ENCODE measurements at regions not wholly inside any gene's neighbourhood (a gene's known extent, or its start where the extent isn't known, plus 50 kb on each side); places are given as distances from the start of the nearest gene placed in this dataset.
A peak's percentile ranks its signal among the peaks of the same experiment; 100 is the strongest.
"Not testable (repeated sequence)": the region's sequence is repeated elsewhere in the genome, so short reads cannot be mapped to it uniquely, and the experiment has no call there.

GRCh38 chr2:242049492-242049891, 180.0 kb downstream of the RTP5 start:
- not testable (repeated sequence) for DNase-seq (ENCODE audit: low spot score)

GRCh38 chr2:242051463-242051862, 181.9 kb downstream of the RTP5 start:
- no peak for DNase-seq (ENCODE audit: low spot score)

GRCh38 chr2:242052421-242052820, 182.9 kb downstream of the RTP5 start:
- no peak for DNase-seq (ENCODE audit: low spot score)

GRCh38 chr2:242053921-242054320, 184.4 kb downstream of the RTP5 start:
- no peak for DNase-seq (ENCODE audit: low spot score)

- no peak for DNase-seq (ENCODE audit: low spot score)
Observed at GRCh38 chr2:242054406-242054805, 184.9 kb downstream of the RTP5 start.

- DNase-seq (ENCODE audit: low spot score): no peak
Observed at GRCh38 chr2:242054881-242055801, 185.6 kb downstream of the RTP5 start.

GRCh38 chr2:242056026-242056425, 186.5 kb downstream of the RTP5 start:
- no peak for DNase-seq (ENCODE audit: low spot score)

- no peak for DNase-seq (ENCODE audit: low spot score)
Observed at GRCh38 chr2:242056785-242057184, 187.3 kb downstream of the RTP5 start.

- no peak for DNase-seq (ENCODE audit: low spot score)
Observed at GRCh38 chr2:242057379-242058040, 188.0 kb downstream of the RTP5 start.

GRCh38 chr2:242058116-242058680, 188.7 kb downstream of the RTP5 start:
- no peak for DNase-seq (ENCODE audit: low spot score)

GRCh38 chr2:242059566-242059965, 190.0 kb downstream of the RTP5 start:
- no peak for DNase-seq (ENCODE audit: low spot score)

GRCh38 chr2:242060212-242060835, 190.8 kb downstream of the RTP5 start:
- DNase-seq (ENCODE audit: low spot score): no peak

- not testable (repeated sequence) for DNase-seq (ENCODE audit: low spot score)
Observed at GRCh38 chr2:242061930-242062329, 192.4 kb downstream of the RTP5 start.

- no peak for DNase-seq (ENCODE audit: low spot score)
Observed at GRCh38 chr2:242063436-242063835, 193.9 kb downstream of the RTP5 start.

- DNase-seq (ENCODE audit: low spot score): no peak
Observed at GRCh38 chr2:242063850-242064249, 194.3 kb downstream of the RTP5 start.

- no peak for DNase-seq (ENCODE audit: low spot score)
Observed at GRCh38 chr2:242064364-242065250, 195.1 kb downstream of the RTP5 start.

GRCh38 chr2:242065426-242065825, 195.9 kb downstream of the RTP5 start:
- DNase-seq (ENCODE audit: low spot score): no peak

- no peak for DNase-seq (ENCODE audit: low spot score)
Observed at GRCh38 chr2:242069018-242069417, 199.5 kb downstream of the RTP5 start.

GRCh38 chr2:242069938-242070395, 200.4 kb downstream of the RTP5 start:
- not testable (repeated sequence) for DNase-seq (ENCODE audit: low spot score)

- DNase-seq (ENCODE audit: low spot score): peak; percentile 70
Observed at GRCh38 chr2:242070726-242071125, 201.2 kb downstream of the RTP5 start.

GRCh38 chr2:242071377-242071776, 201.8 kb downstream of the RTP5 start:
- peak; percentile 36 for DNase-seq (ENCODE audit: low spot score)
